AG08395 (cell line): ENCODE measurements at regions not wholly inside any gene's neighbourhood (a gene's known extent, or its start where the extent isn't known, plus 50 kb on each side); places are given as distances from the start of the nearest gene placed in this dataset.
"Not testable (repeated sequence)": the region's sequence is repeated elsewhere in the genome, so short reads cannot be mapped to it uniquely, and the experiment has no call there.

ENCODE experiments used
- DNase-seq: peaks from one replicate; pipeline ENCODE4 v3.0.0; 2012; ENCODE audit warnings: mixed read lengths, low spot score

GRCh38 chr9:107577140-107577776 lies 87.7 kb upstream of the KLF4 start:
- no peak for DNase-seq

GRCh38 chr9:107571148-107571547 lies 81.6 kb upstream of the KLF4 start:
- DNase-seq, result no peak

- no peak for DNase-seq
Observed at GRCh38 chr9:107569174-107569573, 79.6 kb upstream of the KLF4 start.

- DNase-seq, result not testable (repeated sequence)
Observed at GRCh38 chr9:107568406-107568805, 78.8 kb upstream of the KLF4 start.

GRCh38 chr9:107567462-107567861 lies 77.9 kb upstream of the KLF4 start:
- no peak for DNase-seq

GRCh38 chr9:107566611-107567061 lies 77.1 kb upstream of the KLF4 start:
- DNase-seq, result no peak

DNA sequence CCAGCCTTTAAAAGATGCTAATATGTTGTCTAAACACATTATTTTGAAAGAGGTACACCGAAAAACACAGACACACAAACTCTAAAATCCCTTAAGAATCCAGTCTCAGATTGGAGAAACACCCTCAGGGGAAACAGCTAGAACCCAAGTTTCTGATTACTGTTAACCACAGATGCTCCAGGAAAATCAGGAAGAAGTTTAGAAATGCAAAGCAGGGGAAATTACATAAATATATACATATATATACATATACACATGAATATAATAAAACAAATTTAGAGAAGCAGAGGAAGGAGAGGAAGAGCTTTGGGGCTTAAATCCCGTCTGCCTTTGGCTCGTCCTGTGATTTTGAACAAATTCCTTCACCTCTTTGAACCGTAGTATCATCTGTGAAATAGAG lies 73.2 kb upstream of the KLF4 start:
- no peak for DNase-seq

GRCh38 chr9:107559494-107560086 lies 70.0 kb upstream of the KLF4 start:
- DNase-seq, result no peak

DNA sequence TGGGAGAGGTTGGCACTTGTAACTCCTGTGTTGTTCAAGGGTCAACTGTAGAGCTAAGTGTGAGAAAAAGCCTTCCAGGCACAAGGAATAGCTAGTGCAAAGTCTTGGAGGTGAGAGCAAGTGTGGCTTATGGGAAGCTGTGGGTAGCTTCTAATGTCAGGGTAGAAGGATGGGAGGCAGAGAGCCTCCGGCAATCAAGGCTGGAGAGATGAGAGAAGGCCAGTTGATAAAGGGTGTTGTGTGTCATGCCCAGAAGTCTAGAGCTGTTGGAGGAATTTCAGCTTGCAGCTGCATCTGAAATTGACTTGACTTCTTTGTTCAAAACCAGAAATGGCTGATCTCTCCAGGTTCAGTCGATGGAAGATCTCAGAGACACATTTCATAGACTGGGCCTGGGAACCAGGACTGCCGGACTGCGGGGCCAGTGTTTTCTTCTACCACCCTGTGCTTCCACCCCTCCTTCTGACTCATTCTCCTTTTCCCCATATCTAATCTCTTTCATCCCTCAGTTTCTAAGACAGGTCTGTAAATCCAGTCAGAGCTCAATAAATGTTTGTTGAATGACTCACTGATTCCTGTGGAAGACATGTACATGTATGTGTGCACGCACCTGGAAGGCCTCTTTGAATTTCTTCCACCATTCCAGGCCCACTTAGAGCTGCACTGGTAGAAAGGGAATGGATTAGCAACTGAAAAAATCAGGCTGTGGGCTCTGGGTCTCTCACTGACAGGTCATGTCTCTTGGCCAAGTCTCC lies 67.8 kb upstream of the KLF4 start:
- DNase-seq, result no peak

- DNase-seq, result no peak
Observed at GRCh38 chr9:107554636-107555035, 65.1 kb upstream of the KLF4 start.

DNA sequence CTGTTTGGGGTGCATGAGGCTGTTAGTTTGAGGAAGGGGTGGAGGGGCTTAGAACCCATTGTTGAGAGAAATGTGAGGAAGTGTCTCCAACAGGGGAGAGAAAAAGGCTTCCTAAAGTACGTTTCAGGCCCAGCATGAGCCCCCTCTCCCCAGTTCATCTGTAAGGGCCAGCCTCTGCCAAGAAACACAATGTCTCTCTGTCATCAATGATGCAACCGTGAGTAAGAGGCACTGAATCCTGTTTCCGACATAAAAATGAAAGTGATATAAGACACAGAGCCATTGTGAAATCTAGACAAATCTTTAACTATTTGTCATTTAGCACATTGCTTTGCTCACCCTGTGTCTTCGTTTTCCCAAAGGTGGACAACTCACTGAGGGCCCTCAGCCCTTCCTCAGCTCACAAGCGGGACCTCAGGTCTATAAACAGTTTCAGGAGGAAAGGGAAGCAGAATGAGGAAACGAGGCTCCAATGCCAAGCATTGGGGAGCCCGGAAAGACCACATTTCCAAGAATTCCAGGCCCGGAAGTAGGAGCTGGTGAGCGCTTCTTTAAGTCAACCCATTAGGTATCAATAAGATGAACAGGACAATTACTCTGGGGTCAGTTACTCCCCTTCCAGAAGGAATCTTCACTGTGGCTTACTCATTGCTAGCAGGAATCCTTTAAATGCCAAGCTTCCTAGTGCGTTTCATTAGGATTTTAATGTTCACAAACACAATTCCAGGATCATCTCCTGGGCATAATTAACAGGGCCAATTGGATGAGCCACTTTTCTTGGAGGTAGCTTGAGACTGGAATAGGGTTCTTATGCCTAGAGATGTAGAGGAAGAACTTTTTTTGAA lies 59.0 kb upstream of the KLF4 start:
- DNase-seq, result peak; percentile 82

- no peak for DNase-seq
Observed at GRCh38 chr9:107547772-107548297, 58.3 kb upstream of the KLF4 start.

- DNase-seq, result no peak
Observed at GRCh38 chr9:107547303-107547702, 57.7 kb upstream of the KLF4 start.

GRCh38 chr9:107546859-107547258 lies 57.3 kb upstream of the KLF4 start:
- DNase-seq, result no peak

- DNase-seq, result no peak
Observed at GRCh38 chr9:107545036-107545435, 55.5 kb upstream of the KLF4 start.

- no peak for DNase-seq
Observed at GRCh38 chr9:107542411-107543157, 53.0 kb upstream of the KLF4 start.

DNA sequence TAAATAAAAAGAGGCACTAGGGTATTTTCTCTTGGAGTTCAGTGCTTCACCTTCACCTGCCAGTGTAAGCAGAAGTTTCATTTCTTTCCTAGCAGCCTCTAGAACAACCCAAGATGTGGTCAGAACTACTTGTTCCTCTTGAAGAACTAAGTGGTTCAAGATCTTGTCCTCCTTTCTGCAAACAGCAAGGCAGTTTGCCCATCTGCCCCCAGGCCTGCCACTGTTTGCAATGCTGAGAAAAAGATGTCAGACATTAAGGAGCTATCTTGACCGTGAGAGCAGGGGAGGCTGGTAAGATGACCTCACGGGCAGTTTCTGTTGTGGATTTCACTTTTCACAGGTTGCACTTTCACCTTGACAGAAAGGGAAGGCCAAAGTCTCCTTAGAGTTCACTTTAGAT lies 52.0 kb upstream of the KLF4 start:
- DNase-seq, result no peak

GRCh38 chr9:107540164-107540561 lies 50.6 kb upstream of the KLF4 start:
- DNase-seq, result no peak

DNA sequence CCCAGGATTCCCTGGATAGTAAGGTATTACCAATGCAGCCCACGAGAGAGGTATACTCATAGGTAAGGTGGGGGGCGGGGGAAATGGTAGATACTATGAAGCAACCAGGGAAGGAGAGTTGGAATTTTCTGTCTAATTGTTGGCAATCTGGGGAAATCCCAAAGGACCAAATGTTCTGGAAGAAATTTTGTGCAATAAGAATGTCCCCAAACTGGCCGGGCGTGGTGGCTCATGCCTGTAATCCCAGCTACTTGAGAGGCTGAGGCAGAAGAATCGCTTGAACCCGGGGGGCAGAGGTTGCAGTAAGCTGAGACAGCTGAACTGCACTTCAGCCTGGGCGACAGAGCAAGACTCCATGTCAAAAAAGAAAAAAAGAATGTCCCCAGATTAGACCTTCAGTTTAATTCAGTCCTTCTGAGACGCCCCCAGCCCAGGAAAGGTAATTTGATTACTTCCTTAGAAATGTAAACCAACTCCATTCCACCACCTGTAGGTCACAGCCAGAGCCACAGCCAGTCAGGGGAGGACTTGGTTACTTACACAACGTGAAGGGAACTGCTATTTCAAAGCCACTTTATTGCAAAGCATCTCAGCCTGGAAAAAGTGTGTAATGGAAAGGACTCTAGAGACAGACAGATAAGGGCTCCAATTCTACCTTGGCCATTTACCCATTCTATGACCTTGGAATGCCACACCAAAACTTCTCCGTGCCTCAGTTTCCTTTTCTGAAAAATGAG lies 50.0 kb upstream of the KLF4 start:
- no peak for DNase-seq
